AG08395 (cell line): ENCODE measurements at regions not wholly inside any gene's neighbourhood (a gene's known extent, or its start where the extent isn't known, plus 50 kb on each side); places are given as distances from the start of the nearest gene placed in this dataset.

Experiments
- DNase-seq: peaks from one replicate; pipeline ENCODE4 v3.0.0; 2012; ENCODE audit warnings: mixed read lengths, low spot score

- DNase-seq: no peak
Observed at GRCh38 chr2:196279541-196279940, 108.2 kb upstream of the STK17B start.

- peak; percentile 4 for DNase-seq
Observed at GRCh38 chr2:196284144-196284844, 112.9 kb upstream of the STK17B start.

GRCh38 chr2:196284866-196285557 lies 113.6 kb upstream of the STK17B start:
- DNase-seq: peak; percentile 16

GRCh38 chr2:196286821-196287220 lies 115.4 kb upstream of the STK17B start:
- DNase-seq: no peak

- DNase-seq: no peak
Observed at GRCh38 chr2:196287523-196287922, 116.1 kb upstream of the STK17B start.

- no peak for DNase-seq
Observed at GRCh38 chr2:196288006-196288538, 116.7 kb upstream of the STK17B start.

GRCh38 chr2:196289000-196289399 lies 117.6 kb upstream of the STK17B start:
- no peak for DNase-seq

- no peak for DNase-seq
Observed at GRCh38 chr2:196290136-196290535, 118.8 kb upstream of the STK17B start.

- no peak for DNase-seq
Observed at GRCh38 chr2:196290569-196290968, 119.2 kb upstream of the STK17B start.

GRCh38 chr2:196291426-196291825 lies 120.0 kb upstream of the STK17B start:
- no peak for DNase-seq

- no peak for DNase-seq
Observed at GRCh38 chr2:196291873-196292800, 120.8 kb upstream of the STK17B start.

- peak; percentile 85 for DNase-seq
Observed at GRCh38 chr2:196293751-196294515, 122.6 kb upstream of the STK17B start.

GRCh38 chr2:196294516-196294909 lies 123.1 kb upstream of the STK17B start:
- DNase-seq: peak; percentile 24

GRCh38 chr2:196295005-196295404 lies 123.6 kb upstream of the STK17B start:
- DNase-seq: no peak

GRCh38 chr2:196298106-196298723 lies 126.8 kb upstream of the STK17B start:
- DNase-seq: peak; percentile 26

GRCh38 chr2:196307775-196308305 lies 136.5 kb upstream of the STK17B start:
- no peak for DNase-seq

GRCh38 chr2:196309691-196310090 lies 138.3 kb upstream of the STK17B start:
- DNase-seq: no peak

- DNase-seq: no peak
Observed at GRCh38 chr2:196314157-196314556, 142.8 kb upstream of the STK17B start.

GRCh38 chr2:196314780-196315179 lies 143.4 kb upstream of the STK17B start:
- DNase-seq: peak; percentile 30

- DNase-seq: peak; percentile 34
Observed at GRCh38 chr2:196315388-196316049, 144.1 kb upstream of the STK17B start.
